Fibroblast of the aortic adventitia (primary cell): ENCODE measurements at regions not wholly inside any gene's neighbourhood (a gene's known extent, or its start where the extent isn't known, plus 50 kb on each side); places are given as distances from the start of the nearest gene placed in this dataset.

Experiments used
- DNase-seq: peaks from one replicate; pipeline ENCODE4 v3.0.0-alpha.2; 2010; ENCODE audit warnings: low read depth
- H3K4me3 ChIP-seq: 2 replicates; pipeline ENCODE4 v1.5.1; 2011; ENCODE audit warnings: low read depth, mild to moderate bottlenecking, control low read depth, low read length, moderate library complexity
- TF ChIP-seq, protein P1 (sequence below): IDR thresholded peaks from 2 replicates; pipeline ENCODE4 v1.5.1; 2011; ENCODE audit warnings: mild to moderate bottlenecking, low read length, control low read depth, inconsistent platforms; ENCODE audit not compliant: insufficient read depth

DNA sequence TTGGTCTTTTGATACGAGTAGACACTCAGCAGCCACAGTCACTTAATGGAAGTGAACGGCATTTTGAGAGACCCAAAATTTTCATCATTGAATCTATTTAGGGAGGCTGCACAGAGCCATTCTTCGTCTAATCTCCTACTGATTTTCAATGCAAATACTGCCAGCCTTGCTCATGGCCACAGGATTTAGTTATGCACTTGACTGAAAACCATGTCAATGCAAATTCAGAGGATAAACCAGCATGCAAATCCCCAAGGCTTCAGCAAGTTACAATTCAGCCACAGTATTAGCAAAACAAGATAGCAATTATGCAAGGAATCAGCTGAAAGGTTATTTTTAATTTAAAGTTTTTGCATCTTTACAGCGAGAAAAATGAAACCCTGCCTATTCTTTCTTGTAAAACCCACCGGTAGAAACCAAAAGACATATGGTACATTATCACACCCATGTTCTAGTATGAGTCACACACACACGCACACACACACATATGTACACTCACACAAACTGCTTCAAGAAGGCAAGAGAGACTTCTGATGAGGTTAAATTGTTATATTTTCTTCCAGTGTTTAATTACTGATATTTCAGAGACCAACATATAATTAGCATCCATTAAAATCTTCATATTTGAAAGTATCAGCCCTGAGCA, 985.3 kb upstream of the FLRT2 start:
- TF ChIP-seq, protein P1, sequence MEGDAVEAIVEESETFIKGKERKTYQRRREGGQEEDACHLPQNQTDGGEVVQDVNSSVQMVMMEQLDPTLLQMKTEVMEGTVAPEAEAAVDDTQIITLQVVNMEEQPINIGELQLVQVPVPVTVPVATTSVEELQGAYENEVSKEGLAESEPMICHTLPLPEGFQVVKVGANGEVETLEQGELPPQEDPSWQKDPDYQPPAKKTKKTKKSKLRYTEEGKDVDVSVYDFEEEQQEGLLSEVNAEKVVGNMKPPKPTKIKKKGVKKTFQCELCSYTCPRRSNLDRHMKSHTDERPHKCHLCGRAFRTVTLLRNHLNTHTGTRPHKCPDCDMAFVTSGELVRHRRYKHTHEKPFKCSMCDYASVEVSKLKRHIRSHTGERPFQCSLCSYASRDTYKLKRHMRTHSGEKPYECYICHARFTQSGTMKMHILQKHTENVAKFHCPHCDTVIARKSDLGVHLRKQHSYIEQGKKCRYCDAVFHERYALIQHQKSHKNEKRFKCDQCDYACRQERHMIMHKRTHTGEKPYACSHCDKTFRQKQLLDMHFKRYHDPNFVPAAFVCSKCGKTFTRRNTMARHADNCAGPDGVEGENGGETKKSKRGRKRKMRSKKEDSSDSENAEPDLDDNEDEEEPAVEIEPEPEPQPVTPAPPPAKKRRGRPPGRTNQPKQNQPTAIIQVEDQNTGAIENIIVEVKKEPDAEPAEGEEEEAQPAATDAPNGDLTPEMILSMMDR, result no peak
- DNase-seq, result no peak
- no peak overlapping the region for H3K4me3 ChIP-seq

- H3K4me3 ChIP-seq, result no peak overlapping the region
- TF ChIP-seq, protein P1, result no peak
- DNase-seq, result no peak
Measured at GRCh38 chr14:84546236-84546635, 983.7 kb upstream of the FLRT2 start.

DNA sequence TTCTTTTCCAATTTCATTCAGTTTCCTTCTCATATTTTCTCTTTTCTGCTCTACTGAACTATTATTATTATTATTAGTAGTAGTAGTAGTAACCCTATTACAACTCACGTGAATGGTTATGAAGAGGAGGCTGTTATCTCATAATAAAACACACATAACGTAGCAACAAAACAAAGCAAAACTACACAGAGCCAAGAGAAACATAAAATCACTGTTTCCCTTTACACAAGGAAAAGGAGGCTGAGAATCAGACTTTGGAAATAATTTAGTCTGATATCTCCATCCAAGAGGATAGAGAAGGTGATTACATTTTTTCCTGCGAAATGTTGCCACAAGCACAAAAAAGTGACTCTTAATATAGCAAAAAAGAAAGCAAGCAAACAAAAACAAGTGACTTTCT, 975.8 kb upstream of the FLRT2 start:
- TF ChIP-seq, protein P1, result no peak
- H3K4me3 ChIP-seq, result no peak overlapping the region
- no peak for DNase-seq

DNA sequence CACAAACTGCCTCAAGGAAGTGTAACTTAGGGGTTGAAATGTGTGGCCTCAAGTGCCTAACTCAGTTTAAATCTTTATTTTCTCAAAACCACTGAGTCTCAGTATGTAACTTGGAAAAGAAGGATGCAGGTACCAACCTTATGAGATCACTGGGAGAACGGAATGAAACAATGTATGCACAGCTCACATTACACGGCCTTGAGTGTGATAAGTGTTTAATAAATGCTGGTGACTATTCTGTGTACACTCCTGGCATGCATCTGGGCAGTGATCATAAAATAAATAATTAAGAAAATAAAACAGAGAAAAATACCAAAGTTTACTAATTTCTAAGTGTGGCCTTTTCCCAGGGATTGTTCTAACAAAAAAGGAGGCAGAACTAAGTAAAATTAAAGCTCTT, 974.5 kb upstream of the FLRT2 start:
- no peak for DNase-seq
- TF ChIP-seq, protein P1, result no peak
- no peak overlapping the region for H3K4me3 ChIP-seq

GRCh38 chr14:84566109-84566508, 963.8 kb upstream of the FLRT2 start:
- no peak for DNase-seq
- TF ChIP-seq, protein P1, result no peak
- no peak overlapping the region for H3K4me3 ChIP-seq

- no peak overlapping the region for H3K4me3 ChIP-seq
- DNase-seq, result no peak
- TF ChIP-seq, protein P1, result no peak
Measured at GRCh38 chr14:84575681-84576080, 954.3 kb upstream of the FLRT2 start.

GRCh38 chr14:84579292-84579691, 950.7 kb upstream of the FLRT2 start:
- TF ChIP-seq, protein P1, result no peak
- no peak overlapping the region for H3K4me3 ChIP-seq
- DNase-seq, result no peak
